Amygdala (tissue), 56 donors: ENCODE measurements at regions not wholly inside any gene's neighbourhood (a gene's known extent, or its start where the extent isn't known, plus 50 kb on each side); places are given as distances from the start of the nearest gene placed in this dataset.

Experiments
- DNase-seq, 56 donors: peaks; one replicate each; lab custom pipeline; 2025; lab: John Stamatoyannopoulos, UW

DNA sequence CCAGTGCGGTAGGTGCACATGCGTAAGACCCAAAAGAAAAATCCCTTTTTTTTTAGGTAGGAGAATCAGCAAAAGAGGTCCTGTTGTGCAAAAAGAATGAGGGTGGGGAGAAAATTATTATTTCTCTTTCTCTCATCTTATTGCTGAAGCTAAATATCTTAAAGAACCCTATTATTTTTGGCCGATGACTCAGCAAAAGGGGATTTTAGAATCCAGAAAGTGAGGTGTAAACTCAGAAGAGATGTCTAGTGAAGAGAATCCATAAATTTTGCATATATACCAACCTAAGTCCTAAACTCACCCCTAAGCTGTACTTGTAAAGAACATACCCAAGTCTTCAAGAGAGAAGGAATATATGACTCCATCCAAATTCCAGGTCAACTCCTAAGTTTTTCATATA, 386.3 kb upstream of the ZNF717 start:
- no peak for DNase-seq

DNA sequence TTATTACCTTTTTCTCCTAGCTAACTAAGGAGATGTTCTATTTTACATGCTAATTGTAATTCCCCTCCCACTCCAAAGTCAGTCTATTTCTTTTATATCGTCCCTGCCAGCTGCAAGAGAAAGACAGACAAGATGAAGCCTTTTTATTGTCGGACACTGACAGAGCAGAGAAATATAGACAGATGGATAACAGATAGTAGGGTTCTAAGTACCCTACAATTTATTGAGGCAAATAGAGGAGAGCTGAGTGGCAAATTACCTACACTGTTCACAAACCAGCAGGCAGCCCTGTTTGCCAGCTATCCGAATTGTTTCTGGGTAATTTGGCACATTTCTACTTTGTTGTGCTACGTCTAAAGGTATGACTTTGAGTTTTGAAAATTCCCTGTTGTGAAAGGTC, 392.3 kb upstream of the ZNF717 start:
- no peak for DNase-seq

DNA sequence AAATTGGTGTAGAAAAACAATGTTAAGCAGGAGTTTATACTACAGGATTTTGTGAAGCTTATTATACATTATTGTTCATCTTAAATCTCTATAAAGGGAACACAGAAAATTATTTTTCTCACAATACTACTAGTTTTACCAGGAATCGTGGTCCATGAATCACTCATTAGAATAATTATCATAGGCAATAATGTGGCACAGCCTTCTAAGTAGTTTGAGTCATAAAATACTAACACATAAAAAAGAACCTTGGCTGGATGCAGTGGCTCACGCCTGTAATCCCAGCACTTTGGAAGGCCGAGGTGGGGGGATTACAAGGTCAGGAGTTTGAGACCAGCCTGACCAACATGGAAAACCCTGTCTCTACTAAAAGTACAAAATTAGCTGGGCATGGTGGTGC, 393.1 kb upstream of the ZNF717 start:
- DNase-seq = no peak

DNA sequence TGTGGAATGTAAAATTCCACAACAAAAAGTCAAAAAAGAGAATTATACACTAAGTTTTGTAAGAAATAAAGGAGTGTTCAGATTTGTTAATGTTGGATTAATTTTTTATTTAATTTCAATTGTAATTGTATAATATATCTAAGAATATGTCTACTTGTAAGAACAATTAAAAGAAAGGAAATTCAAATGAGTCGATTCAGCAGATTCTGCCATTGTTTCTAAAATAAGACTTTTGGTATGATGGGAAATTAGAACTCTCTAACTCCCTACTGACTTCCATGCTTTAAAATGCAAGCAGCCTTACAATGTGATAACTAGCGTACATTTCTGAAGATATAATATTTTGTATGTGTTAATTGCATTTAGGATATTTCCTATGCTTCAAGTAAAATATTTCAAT, 395.9 kb upstream of the ZNF717 start:
- no peak for DNase-seq

DNA sequence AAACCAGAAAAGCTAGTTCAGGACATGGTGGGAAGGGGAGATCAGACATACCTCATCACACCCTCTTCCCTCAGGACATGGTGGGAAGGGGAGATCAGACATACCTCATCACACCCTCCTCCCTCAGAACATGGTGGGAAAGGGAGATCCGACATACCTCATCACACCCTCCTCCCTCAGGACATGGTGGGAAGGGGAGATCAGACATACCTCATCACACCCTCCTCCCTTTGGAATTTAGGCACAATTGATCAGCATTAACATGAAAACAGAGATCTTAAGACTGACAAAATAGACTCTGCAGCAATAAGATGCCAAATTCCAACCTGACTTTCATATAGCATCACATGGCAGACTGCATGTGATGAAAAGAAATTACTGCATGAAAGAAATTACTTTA, 412.7 kb upstream of the ZNF717 start:
- DNase-seq = no peak

DNA sequence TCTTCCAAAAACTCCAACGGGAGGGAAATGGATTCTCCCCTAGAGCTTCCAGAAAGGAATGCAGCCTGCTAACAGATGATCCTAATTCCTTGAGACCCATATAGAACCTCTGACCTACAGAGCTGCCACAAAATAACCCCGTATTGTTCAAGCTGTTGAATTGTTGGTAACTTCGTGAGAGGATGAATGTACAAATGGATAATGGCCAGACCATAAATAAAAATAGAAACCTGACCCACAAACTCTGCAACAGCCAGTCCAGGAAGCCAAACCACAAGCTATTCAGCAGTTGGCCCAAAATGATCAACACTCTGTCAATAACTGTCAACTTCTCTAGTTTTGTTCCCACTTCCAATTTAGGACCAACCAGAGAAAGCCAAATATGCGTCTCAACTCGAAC, 414.0 kb upstream of the ZNF717 start:
- peak in 1 of 56 donors; percentile 10 for DNase-seq

DNA sequence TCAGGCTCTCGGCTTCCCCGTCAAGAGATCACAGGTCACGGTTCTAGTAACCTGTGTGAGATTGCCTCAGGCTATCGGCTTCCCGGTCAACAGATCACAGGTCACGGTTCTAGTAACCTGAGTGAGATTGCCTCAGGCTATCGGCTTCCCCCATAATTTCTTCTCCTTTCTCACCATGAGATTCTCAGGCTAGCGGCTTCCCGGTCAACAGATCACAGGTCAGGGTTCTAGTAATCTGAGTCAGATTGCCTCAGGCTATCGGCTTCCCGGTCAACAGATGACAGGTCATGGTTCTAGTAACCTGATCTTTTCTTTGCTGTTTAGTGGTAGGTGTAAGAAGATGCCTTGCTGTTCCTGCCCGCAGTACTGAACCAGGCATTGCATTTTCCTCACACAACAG, 418.2 kb upstream of the ZNF717 start:
- DNase-seq = no peak

DNA sequence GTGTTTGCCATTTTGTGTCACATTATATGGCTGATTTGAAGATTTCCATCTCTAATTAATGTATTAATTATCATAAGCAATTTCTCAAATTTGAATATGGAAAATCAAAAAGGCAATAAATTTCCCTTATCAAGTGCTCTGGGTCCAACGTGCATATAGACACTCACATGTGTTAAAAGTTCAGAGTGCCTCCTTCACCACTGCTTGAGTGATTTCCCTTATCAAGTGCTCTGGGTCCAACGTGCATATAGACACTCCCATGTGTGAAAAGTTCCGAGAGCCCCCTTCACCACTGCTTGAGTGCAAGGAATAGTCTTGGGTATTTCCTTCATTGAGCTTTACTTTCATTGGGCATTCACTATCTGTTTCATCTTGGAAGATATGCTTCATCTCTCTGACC, 421.0 kb upstream of the ZNF717 start:
- no peak for DNase-seq

DNA sequence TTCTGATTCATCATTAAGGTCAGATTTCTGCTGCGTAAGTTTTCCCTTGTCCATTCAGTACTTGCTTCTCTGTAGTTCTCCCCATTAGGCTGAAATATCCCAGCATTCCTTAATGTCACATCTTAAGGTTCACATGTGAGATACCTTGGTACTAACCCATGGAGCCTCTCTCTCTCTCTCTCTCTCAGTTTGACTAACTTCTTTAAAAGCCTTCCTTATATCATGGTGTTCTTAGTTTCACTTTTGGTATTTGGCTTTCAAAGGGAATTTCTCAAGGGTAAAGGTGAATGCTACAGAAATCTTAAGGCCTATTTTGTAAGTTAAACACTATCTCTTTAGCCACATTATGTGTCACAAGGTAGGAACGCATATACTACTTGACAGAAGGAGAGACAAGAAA, 427.3 kb upstream of the ZNF717 start:
- no peak for DNase-seq

DNA sequence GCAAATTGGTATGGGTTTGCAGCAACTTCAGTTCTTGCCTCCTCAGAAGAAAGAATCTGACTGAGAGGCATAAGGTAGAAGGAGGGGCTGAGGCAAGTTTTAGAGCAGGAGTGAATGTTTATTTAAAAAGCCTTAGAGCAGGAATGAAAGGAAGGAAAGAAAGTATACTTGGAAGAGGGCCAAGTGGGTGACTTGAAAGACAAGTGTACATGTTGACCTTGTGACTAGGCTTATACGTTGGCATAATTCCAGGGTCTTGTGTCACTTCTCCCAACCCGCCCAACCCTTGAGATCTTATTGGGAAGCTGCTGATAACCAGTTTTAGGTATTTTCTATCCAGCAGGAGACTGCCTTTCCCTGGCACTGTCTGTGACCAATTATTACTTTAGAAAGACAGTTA, 436.9 kb upstream of the ZNF717 start:
- DNase-seq = no peak

DNA sequence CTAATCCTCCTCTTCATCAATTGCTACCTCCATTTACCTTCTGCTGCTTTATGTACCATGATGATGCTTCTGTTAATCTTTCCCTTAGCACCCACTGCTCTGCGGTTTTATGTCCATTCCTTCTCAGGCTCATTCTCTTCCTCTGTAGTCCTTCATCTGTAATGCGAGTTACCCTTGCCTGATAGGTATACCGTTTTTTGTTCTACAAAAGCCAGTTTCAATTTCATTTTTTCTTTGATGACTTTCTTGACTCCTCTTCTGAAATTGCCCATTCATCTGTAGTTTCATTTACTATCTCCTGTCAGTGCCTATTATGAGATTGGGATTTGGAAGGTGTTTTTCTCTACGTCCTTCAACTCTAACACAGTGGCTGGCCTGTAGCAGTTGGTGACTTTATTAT, 445.9 kb upstream of the ZNF717 start:
- DNase-seq = no peak

DNA sequence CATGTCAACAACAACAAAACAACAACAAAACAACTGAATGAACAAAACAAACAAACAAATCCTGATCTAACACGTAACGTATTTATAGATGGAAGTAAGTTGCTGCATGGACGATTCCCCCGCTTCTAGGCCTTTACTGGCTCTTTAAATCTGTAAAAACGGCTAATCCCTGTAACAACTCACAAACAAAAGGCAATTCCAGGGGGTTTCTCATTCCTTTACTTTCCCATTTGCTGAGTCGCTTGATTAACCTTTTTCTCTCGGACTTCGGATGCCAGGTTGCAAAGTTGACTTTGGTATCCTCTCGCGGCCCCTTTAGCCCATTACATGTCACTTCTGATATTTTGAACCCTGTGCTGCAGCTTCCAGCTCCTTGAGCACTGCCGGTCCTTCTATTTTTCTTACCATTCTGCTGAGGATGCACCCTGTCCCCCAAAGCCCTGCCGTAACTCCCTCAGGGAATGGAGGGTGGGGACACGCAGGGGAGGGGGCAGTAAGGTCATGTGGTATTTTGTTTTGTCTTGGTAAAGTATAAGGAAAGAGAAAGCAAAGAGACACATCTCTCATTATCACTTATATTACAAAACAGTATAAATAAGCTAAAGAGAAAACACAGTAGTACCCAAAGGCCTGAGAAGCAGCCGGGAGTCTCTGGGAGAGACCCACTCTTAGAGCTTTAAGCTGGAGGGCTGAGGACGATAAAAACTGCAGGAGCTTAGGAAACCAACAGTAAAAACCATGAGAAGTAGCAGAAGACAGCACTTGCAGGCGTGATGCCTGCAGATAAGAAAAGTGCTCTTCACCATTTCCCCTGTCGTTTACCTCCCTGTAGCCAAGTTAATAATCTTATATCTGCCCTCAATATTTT, 457.8 kb upstream of the ZNF717 start:
- no peak for DNase-seq

DNA sequence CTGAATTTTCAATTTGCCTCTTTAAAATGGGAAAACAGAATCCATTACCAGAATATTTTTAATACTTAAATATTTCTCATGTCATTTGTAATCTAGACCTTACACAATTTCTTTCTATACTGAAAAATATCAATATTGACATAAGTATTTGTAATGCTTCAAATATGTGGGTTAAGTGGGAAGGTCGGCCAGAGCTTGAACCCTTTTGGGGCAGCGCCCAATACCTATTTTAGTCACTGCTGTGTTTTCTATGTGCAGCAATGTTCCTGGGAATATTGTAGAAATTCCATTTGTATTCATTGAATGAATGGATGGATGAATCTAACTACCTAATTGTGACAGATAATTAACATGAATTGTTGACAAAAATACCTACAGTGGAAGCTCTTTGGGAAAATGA, 459.7 kb upstream of the ZNF717 start:
- no peak for DNase-seq

DNA sequence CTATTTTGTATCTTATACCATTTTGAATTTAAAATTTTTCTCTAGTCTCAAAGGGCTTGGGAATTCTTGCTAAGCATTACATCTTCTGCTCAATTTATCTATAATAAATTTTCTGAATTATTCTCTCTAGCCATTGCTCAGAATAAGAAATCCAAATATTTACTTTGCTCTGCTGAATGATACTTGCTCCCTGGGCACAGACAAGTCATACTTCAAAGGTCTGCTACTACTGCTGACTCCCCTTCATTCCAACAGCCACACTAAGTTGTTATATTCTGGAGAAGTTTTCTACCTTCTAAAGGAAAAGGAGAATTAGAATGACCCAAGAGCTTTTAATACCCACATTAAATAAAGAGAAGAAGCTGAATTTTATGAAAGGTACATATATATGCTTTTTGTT, 460.3 kb upstream of the ZNF717 start:
- DNase-seq = no peak

DNA sequence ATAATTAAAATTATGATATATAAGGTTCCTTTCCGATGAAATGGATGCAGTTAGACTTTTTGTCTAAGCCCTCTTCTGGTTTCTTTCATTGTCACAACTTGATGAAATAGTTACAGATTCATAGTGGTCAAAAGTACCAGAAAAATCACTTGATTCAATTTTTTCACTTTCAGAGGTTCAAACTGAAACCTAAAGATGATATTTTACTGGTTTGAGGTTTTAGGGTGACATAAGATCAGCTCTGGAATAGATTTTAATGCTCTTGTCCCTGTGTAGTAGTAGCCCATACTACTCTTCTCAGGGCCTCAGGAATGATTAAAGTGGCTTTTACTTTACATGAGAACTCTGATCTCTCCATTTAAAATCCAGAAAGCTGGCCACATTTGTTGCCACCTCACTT, 479.1 kb upstream of the ZNF717 start:
- DNase-seq = no peak

DNA sequence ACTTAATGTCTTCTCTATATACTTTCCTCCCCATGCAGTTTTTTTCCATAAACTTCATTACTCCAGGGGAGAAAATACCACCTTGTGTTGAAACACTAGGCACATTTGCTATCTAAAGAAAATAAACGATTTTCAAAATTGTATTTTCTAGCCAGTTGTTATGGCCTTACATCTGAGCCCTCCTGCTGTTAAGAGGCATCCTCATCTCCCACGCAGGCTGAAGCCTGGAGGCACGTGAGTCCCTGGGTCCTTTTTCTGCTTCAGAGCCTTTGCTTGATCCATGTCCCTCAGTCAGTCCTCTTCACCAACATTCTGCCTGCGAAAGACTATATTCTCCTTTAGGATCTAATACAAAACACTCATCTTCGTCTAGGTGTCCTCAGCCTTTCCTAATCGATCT, 479.6 kb upstream of the ZNF717 start:
- no peak for DNase-seq

DNA sequence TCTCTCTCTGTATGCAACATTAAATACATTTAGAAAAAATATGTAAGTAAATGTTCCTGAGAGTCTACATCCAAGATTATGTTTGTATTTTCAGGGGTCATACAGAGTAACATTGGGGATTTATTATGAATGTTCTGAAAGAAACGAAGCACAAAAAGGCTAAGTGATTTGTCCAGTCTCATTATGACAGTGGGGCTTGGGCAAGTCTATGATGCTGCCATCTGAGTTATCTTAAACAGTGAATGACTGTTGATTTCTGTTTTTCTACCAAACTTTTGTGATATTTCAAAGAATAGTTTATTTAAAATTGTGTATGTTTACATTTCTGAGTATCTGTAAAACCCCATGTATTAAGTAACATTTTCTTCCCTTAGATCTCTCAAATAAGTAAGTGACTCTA, 481.2 kb upstream of the ZNF717 start:
- no peak for DNase-seq

DNA sequence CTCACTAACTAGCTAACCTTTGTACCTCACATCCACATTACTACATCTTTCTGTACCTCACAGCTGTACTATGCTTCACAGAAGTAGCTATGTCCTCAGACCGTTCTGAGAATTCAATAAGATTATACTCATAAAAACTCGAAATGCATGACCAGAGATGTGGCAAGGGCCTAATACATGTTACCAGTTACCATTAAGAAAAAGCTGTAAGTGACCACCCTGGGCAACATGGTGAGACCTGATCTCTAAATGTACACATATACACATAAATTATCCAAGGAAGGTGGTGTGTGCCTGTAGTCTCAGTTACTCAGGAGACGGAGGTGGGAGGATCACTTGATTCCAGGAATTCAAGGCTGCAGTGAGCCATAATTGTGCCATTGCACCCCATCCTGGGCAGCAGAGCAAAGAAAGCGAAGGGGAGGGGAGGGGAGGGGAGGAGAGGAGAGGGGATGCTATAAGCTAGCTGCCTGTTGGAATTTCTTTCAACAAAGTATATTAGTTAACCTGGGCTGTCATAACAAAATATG, 482.6 kb upstream of the ZNF717 start:
- no peak for DNase-seq

DNA sequence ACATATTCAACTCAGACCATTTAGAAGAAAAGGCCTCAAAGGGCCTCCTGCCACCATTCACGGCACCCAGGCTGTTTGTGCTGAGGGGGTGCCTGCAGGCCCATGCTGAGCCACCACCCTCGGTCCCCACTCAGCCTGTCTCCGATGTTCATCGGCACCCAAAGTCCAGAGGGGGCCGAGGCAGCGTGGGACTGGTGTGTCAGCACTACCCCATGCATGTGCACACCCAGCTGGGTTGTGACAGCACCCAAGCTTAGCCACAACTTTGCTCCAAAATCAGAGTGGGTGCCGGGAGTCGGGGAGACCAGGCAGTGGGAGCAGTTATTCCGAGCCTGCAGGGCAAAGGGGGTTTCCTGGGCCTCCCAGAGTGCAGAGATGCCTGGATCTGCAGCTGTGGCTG, 508.5 kb upstream of the ZNF717 start:
- no peak for DNase-seq

DNA sequence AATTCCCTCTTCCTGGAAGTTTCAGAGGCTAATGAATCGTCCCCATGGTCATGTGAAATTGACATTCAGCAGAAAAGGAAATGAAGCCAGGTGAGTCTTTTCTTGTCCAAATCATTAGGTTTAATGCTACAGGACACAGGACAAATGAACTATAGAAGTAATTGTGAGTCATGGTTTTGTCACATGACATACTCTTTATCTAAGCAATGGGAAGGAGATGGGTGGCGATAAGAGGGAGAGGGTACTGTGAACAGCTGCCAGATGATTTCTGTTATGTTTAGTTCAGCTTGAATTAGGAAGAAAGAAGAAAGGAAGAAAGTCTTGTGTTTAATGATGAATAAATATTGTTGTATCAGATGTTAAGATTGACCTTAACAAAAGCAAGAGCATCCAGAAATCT, 515.4 kb upstream of the ZNF717 start:
- no peak for DNase-seq

DNA sequence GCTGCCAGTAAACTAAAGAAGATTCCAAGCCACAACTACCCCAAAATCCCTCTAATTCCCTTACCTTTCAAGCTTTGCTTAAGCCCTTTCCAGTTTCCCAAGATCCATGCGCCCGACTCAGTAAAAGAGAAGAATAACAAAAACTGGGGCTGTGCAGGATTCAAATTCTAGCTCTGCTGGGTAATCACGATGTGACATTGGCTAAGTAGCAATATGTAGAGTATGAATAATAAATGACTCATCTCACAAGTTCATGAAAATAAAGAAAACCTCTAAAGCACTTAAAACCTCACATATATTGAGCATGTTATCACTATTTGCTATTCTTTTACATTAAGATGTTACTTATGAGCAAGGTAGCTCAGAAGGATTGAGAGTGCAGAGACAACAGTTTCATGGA, 522.2 kb upstream of the ZNF717 start:
- no peak for DNase-seq

DNA sequence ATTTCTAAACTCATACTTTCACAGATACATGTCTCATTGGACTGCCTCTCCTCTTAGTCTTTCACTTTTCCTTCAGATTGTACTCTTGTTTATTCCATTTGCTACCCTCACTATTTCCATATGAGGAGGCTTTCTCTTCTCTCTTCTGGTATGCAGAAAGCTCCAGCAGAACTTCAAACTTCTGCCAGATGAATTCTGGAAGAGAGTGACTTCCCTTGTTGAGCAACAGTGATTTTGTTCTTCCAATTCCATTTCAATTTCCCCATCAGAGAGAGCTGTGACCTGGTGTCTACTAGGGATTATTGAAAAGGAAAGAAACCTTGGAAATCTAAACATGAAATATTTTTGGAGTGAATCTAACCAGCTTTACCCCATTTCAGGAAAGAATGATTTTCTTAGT, 523.2 kb upstream of the ZNF717 start:
- DNase-seq = no peak

DNA sequence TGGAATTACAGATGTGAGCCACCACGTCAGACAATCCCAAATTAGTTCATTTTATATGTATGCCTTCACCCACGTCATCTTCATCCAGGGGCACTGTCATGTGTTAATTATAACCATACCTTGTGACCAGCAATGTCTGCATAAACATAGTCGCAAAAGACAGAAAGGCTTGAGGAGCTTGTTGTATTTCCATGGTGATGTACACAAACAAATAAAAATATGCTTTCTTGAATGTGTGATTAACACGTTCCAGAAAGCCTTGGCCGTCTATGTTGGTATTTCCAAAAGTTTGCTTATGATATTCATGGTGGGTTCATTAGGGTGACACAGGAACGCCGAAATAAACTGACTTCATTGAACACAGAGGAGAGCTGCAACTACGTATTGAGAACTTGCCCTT, 524.7 kb upstream of the ZNF717 start:
- no peak for DNase-seq
